Activated naive CD8-positive, alpha-beta T cell treated with anti-CD3 and anti-CD28 coated beads, Interleukin-2, amount 50 U/mL, for 16 hours (primary cell): ENCODE measurements at regions not wholly inside any gene's neighbourhood (a gene's known extent, or its start where the extent isn't known, plus 50 kb on each side); places are given as distances from the start of the nearest gene placed in this dataset.

ENCODE experiments used
- DNase-seq: peaks from one replicate; pipeline ENCODE4 v3.0.0-alpha.2; 2020; ENCODE audit warnings: low read depth, low spot score

- DNase-seq = no peak
Measured at GRCh38 chr21:27212441-27212840, 245.6 kb upstream of the ADAMTS5 start.

GRCh38 chr21:27209546-27209945, 242.7 kb upstream of the ADAMTS5 start:
- DNase-seq = no peak

- DNase-seq = no peak
Measured at GRCh38 chr21:27206368-27206982, 239.6 kb upstream of the ADAMTS5 start.

GRCh38 chr21:27202301-27202700, 235.4 kb upstream of the ADAMTS5 start:
- DNase-seq = no peak

- no peak for DNase-seq
Measured at GRCh38 chr21:27201197-27201596, 234.3 kb upstream of the ADAMTS5 start.

- no peak for DNase-seq
Measured at GRCh38 chr21:27196651-27197050, 229.8 kb upstream of the ADAMTS5 start.

- no peak for DNase-seq
Measured at GRCh38 chr21:27192281-27192949, 225.5 kb upstream of the ADAMTS5 start.

- no peak for DNase-seq
Measured at GRCh38 chr21:27190601-27191000, 223.7 kb upstream of the ADAMTS5 start.

- no peak for DNase-seq
Measured at GRCh38 chr21:27189870-27190269, 223.0 kb upstream of the ADAMTS5 start.

- DNase-seq = no peak
Measured at GRCh38 chr21:27173053-27173452, 206.2 kb upstream of the ADAMTS5 start.

- no peak for DNase-seq
Measured at GRCh38 chr21:27171707-27172106, 204.8 kb upstream of the ADAMTS5 start.

GRCh38 chr21:27168084-27168483, 201.2 kb upstream of the ADAMTS5 start:
- DNase-seq = no peak

GRCh38 chr21:27164208-27165177, 197.6 kb upstream of the ADAMTS5 start:
- no peak for DNase-seq

- DNase-seq = no peak
Measured at GRCh38 chr21:27158967-27159366, 192.1 kb upstream of the ADAMTS5 start.

GRCh38 chr21:27157097-27157496, 190.2 kb upstream of the ADAMTS5 start:
- no peak for DNase-seq

- DNase-seq = no peak
Measured at GRCh38 chr21:27156666-27157065, 189.8 kb upstream of the ADAMTS5 start.

GRCh38 chr21:27155130-27155500, 188.2 kb upstream of the ADAMTS5 start:
- DNase-seq = no peak

GRCh38 chr21:27154451-27155129, 187.7 kb upstream of the ADAMTS5 start:
- DNase-seq = no peak

- DNase-seq = no peak
Measured at GRCh38 chr21:27152996-27153395, 186.1 kb upstream of the ADAMTS5 start.

GRCh38 chr21:27149034-27149433, 182.1 kb upstream of the ADAMTS5 start:
- no peak for DNase-seq

GRCh38 chr21:27146268-27146667, 179.4 kb upstream of the ADAMTS5 start:
- DNase-seq = no peak
